Endothelial cell of umbilical vein (primary cell): ENCODE measurements at regions not wholly inside any gene's neighbourhood (a gene's known extent, or its start where the extent isn't known, plus 50 kb on each side); places are given as distances from the start of the nearest gene placed in this dataset.

ENCODE experiments used
- BruUV-seq: library from RNA; stranded (reverse); fragments of 400-500 nt; replicated peaks from 2 replicates; lab custom pipeline; 2021; lab: Mats Ljungman, UMichigan
- CTCF ChIA-PET: fragments of 300-600, 350-600 bp; sonication (Branson Sonifier 250); formaldehyde crosslinking; loops from one replicate; lab custom pipeline; 2021; ENCODE audit warnings: antibody characterized with exemption, inconsistent platforms; lab: Charles Lee
- POLR2A ChIA-PET: fragments of 300-600, 350-600 bp; sonication (Branson Sonifier 250); formaldehyde crosslinking; loops from one replicate; lab custom pipeline; 2021; ENCODE audit warnings: antibody characterized with exemption, inconsistent platforms; lab: Charles Lee
- DNase-seq: peaks from one replicate; pipeline ENCODE4 v3.0.0-alpha.2; 2011; ENCODE audit warnings: low read depth, low spot score
- FAIRE-seq: peaks from 2 replicates; lab custom pipeline; 2011; peaks lifted over from hg19 to GRCh38; lab: Jason Lieb, UNC
- H2AFZ ChIP-seq: 2 replicates; pipeline ENCODE4 v1.6.0; 2012; ENCODE audit warnings: low read depth, low read length, control low read depth, inconsistent platforms
- H3K27ac ChIP-seq: 2 replicates; pipeline ENCODE4 v1.5.1; 2011; ENCODE audit warnings: low read depth, mild to moderate bottlenecking, control low read depth, low read length, moderate library complexity; ENCODE audit not compliant: insufficient read depth
- H3K27me3 ChIP-seq, 2 experiments: 2 replicates each; pipeline versions ENCODE4 v1.6.0 to v1.6.1; 2011; ENCODE audit warnings: low read length in 2 of 2, mixed read lengths in 1 of 2; ENCODE audit not compliant: control insufficient read depth in 2 of 2, insufficient read depth in 2 of 2
- H3K36me3 ChIP-seq, 2 experiments: 2 replicates in 1 of 2; 3 replicates in 1 of 2; pipeline ENCODE4 v1.5.1; 2011; ENCODE audit warnings: low read length in 2 of 2, mild to moderate bottlenecking in 1 of 2, moderate library complexity in 1 of 2; ENCODE audit not compliant: control insufficient read depth in 2 of 2, insufficient read depth in 2 of 2; ENCODE audit errors: extremely low read depth in 1 of 2
- H3K4me1 ChIP-seq: 3 replicates; pipeline ENCODE4 v1.5.1; 2011; ENCODE audit warnings: mild to moderate bottlenecking, low read length; ENCODE audit not compliant: control insufficient read depth, insufficient read depth; ENCODE audit errors: extremely low read depth
- H3K4me2 ChIP-seq: 2 replicates; pipeline ENCODE4 v1.6.1; 2011; ENCODE audit warnings: low read length, control low read depth, mixed read lengths; ENCODE audit not compliant: insufficient read depth
- H3K4me3 ChIP-seq, 3 experiments: fragments of 200-600 bp in 1 of 3; sonication (generic), shearing (Covaris generic) in 1 of 3; replicated peaks in 1 of 3; 2 replicates each; pipeline ENCODE4 v1.5.1; 2011 to 2016; ENCODE audit warnings: control low read depth in 3 of 3, low read length in 3 of 3, mild to moderate bottlenecking in 2 of 3, inconsistent platforms in 1 of 3, low read depth in 1 of 3, moderate library complexity in 1 of 3; ENCODE audit not compliant: insufficient read depth in 1 of 3
- H3K79me2 ChIP-seq: 2 replicates; pipeline ENCODE4 v1.6.0; 2012; ENCODE audit warnings: low read length, inconsistent platforms; ENCODE audit not compliant: control insufficient read depth, insufficient read depth
- H3K9ac ChIP-seq: replicated peaks from 2 replicates; pipeline ENCODE3; 2011; ENCODE audit warnings: low read length, control low read depth; ENCODE audit not compliant: insufficient read depth; ENCODE audit errors: extremely low read depth
- H3K9me1 ChIP-seq: replicated peaks from 3 replicates; pipeline ENCODE4 v1.6.0; 2011; ENCODE audit warnings: mild to moderate bottlenecking, low read length; ENCODE audit not compliant: control insufficient read depth, insufficient read depth; ENCODE audit errors: extremely low read depth
- H3K9me3 ChIP-seq: replicated peaks from 2 replicates; pipeline ENCODE4 v1.5.1; 2012; ENCODE audit warnings: low read length, inconsistent platforms; ENCODE audit not compliant: control insufficient read depth, insufficient read depth
- H4K20me1 ChIP-seq: replicated peaks from 2 replicates; pipeline ENCODE3; 2011; ENCODE audit warnings: mild to moderate bottlenecking, low read length; ENCODE audit not compliant: control insufficient read depth, insufficient read depth; ENCODE audit errors: extremely low read depth
- EZH2 ChIP-seq: IDR thresholded peaks from 2 replicates; pipeline ENCODE4 v1.6.1; 2012; ENCODE audit warnings: borderline replicate concordance, low read depth, mild to moderate bottlenecking, moderate library complexity, low read length, inconsistent platforms; ENCODE audit not compliant: severe bottlenecking
- FOS ChIP-seq: IDR thresholded peaks from 2 replicates; pipeline ENCODE4 v1.6.1; 2011; ENCODE audit warnings: mild to moderate bottlenecking, low read length, moderate library complexity, borderline replicate concordance; ENCODE audit not compliant: insufficient read depth
- GATA2 ChIP-seq: IDR thresholded peaks from 2 replicates; pipeline ENCODE4 v1.7.0; 2011; ENCODE audit warnings: low read depth, mild to moderate bottlenecking, moderate library complexity, mixed read lengths, low read length; ENCODE audit not compliant: insufficient read length, insufficient read depth
- JUN ChIP-seq: IDR thresholded peaks from 2 replicates; pipeline ENCODE4 v1.6.1; 2011; ENCODE audit warnings: borderline replicate concordance, low read depth; ENCODE audit not compliant: insufficient read length, insufficient read depth
- MYC ChIP-seq: IDR thresholded peaks from one replicate; pipeline ENCODE4 v1.6.1; 2011; ENCODE audit warnings: mild to moderate bottlenecking, low read depth, low read length
- POLR2A ChIP-seq: IDR thresholded peaks from 2 replicates; pipeline ENCODE4 v1.6.1; 2012; ENCODE audit warnings: low read depth, mild to moderate bottlenecking, control low read depth, low read length
- POLR2AphosphoS5 ChIP-seq: IDR thresholded peaks from 2 replicates; pipeline ENCODE4 v1.6.1; 2012; ENCODE audit warnings: low read depth, mild to moderate bottlenecking, control low read depth, low read length, moderate library complexity; ENCODE audit not compliant: insufficient read depth
- dilution Hi-C: fragments of 300-500 bp; cut with MboI; formaldehyde crosslinking; loops from one replicate; pipeline ENCODE4 v1.15.0; 2019; ENCODE audit warnings: low sequenced_read_pairs; ENCODE audit not compliant: extremely low pct_ligation_motif_present
- intact Hi-C: fragments of 100-400 bp; cut with micrococcal nuclease; formaldehyde crosslinking; loops from one replicate; pipeline ENCODE4 v1.10.0; 2022
- TF ChIP-seq, protein P1 (sequence below), 2 donors: IDR thresholded peaks; 1 replicate in 1 of 2; 2 replicates in 1 of 2; pipeline ENCODE4 v1.5.1; 2011; ENCODE audit warnings: low read length in 2 of 2, mild to moderate bottlenecking in 2 of 2, moderate library complexity in 2 of 2, control low read depth in 1 of 2, inconsistent platforms in 1 of 2, low read depth in 1 of 2; ENCODE audit not compliant: insufficient read depth in 1 of 2; ENCODE audit errors: extremely low read depth in 1 of 2
- TF ChIP-seq, protein P2 (sequence below): IDR thresholded peaks from 2 replicates; pipeline ENCODE4 v1.6.1; 2011; ENCODE audit not compliant: insufficient read depth, insufficient read length

DNA sequence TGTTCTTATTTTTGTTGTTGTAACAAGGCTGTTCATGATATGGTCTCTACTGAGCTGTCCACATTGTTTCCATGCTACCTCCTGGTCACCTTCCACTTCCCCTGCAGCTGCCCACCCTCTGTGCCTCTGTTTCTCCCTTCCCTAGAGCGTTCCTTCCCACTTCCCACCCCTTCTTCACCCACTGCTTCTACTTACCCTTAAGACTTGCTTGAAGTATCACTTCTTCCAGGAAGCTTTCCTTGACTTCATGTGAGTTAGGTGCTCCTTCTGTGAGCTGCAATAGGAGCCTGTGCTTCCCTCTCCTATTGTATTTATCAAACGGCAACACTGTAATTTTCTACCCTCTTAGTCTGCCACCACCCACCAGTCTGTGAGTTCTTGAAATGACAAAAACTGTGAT, 286.8 kb upstream of the AMIGO2 start:
- Histone ChIP-seq H3K4me2 (no peak overlapping the region), H4K20me1 (no peaks in the 10 kb centered on the region), H3K27me3 (no peaks in the 10 kb centered on the region), H3K27ac (no peak overlapping the region), H3K79me2 (no peaks in the 10 kb centered on the region), H3K4me3 (no peak overlapping the region), H3K36me3 (no peaks in the 10 kb centered on the region), H3K9me1 (no peaks in the 10 kb centered on the region), H2AFZ (no peak overlapping the region), H3K9me3 (no peaks in the 10 kb centered on the region), H3K9ac (no peak overlapping the region), H3K4me1 (peaks cover 5% of the 10 kb centered on the region)
- CTCF ChIA-PET, result no interaction called here
- TF ChIP-seq JUN (no peak), GATA2 (no peak), EZH2 (no peak), POLR2AphosphoS5 (no peak), POLR2A (no peak), MYC (no peak), FOS (no peak)
- TF ChIP-seq, protein P1, sequence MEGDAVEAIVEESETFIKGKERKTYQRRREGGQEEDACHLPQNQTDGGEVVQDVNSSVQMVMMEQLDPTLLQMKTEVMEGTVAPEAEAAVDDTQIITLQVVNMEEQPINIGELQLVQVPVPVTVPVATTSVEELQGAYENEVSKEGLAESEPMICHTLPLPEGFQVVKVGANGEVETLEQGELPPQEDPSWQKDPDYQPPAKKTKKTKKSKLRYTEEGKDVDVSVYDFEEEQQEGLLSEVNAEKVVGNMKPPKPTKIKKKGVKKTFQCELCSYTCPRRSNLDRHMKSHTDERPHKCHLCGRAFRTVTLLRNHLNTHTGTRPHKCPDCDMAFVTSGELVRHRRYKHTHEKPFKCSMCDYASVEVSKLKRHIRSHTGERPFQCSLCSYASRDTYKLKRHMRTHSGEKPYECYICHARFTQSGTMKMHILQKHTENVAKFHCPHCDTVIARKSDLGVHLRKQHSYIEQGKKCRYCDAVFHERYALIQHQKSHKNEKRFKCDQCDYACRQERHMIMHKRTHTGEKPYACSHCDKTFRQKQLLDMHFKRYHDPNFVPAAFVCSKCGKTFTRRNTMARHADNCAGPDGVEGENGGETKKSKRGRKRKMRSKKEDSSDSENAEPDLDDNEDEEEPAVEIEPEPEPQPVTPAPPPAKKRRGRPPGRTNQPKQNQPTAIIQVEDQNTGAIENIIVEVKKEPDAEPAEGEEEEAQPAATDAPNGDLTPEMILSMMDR (IDR thresholded peaks at IDR 0.05; ENCODE audit: extremely low read depth in 1 of 2, insufficient read depth in 1 of 2, low read depth in 1 of 2, low read length in 2 of 2), result no peak
- TF ChIP-seq, protein P2, sequence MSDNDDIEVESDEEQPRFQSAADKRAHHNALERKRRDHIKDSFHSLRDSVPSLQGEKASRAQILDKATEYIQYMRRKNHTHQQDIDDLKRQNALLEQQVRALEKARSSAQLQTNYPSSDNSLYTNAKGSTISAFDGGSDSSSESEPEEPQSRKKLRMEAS, result no peak
- dilution Hi-C loops (no loop called here), intact Hi-C loops (no loop called here)
- DNase-seq, result no peak
- POLR2A ChIA-PET, result no interaction called here
- no TSS peak for BruUV-seq
- no peak for FAIRE-seq
